CD4-positive, alpha-beta T cell treated with Interleukin-10 for 1 hour (primary cell): ENCODE measurements at regions not wholly inside any gene's neighbourhood (a gene's known extent, or its start where the extent isn't known, plus 50 kb on each side); places are given as distances from the start of the nearest gene placed in this dataset.

Experiments used
- DNase-seq: peaks from one replicate; pipeline ENCODE4 v3.0.0-alpha.2; 2020

- DNase-seq = no peak
Observed at GRCh38 chr10:129101232-129101980, 365.6 kb upstream of the MGMT start.

GRCh38 chr10:129102906-129103693, 363.9 kb upstream of the MGMT start:
- DNase-seq = no peak

- no peak for DNase-seq
Observed at GRCh38 chr10:129104266-129105045, 362.6 kb upstream of the MGMT start.

- no peak for DNase-seq
Observed at GRCh38 chr10:129105266-129105665, 361.8 kb upstream of the MGMT start.

GRCh38 chr10:129106314-129106713, 360.7 kb upstream of the MGMT start:
- DNase-seq = no peak

- DNase-seq = no peak
Observed at GRCh38 chr10:129107525-129107924, 359.5 kb upstream of the MGMT start.

- no peak for DNase-seq
Observed at GRCh38 chr10:129108378-129108777, 358.7 kb upstream of the MGMT start.

- DNase-seq = no peak
Observed at GRCh38 chr10:129108994-129109393, 358.0 kb upstream of the MGMT start.

GRCh38 chr10:129110780-129111179, 356.3 kb upstream of the MGMT start:
- DNase-seq = no peak

- no peak for DNase-seq
Observed at GRCh38 chr10:129111922-129112321, 355.1 kb upstream of the MGMT start.

- no peak for DNase-seq
Observed at GRCh38 chr10:129114588-129114987, 352.5 kb upstream of the MGMT start.

- DNase-seq = no peak
Observed at GRCh38 chr10:129116371-129116770, 350.7 kb upstream of the MGMT start.

GRCh38 chr10:129120441-129120840, 346.6 kb upstream of the MGMT start:
- no peak for DNase-seq

- DNase-seq = no peak
Observed at GRCh38 chr10:129122846-129123245, 344.2 kb upstream of the MGMT start.

- no peak for DNase-seq
Observed at GRCh38 chr10:129123428-129123827, 343.6 kb upstream of the MGMT start.

- DNase-seq = no peak
Observed at GRCh38 chr10:129126982-129127381, 340.1 kb upstream of the MGMT start.

- no peak for DNase-seq
Observed at GRCh38 chr10:129131457-129132132, 335.4 kb upstream of the MGMT start.

GRCh38 chr10:129133856-129134255, 333.2 kb upstream of the MGMT start:
- DNase-seq = no peak

- DNase-seq = no peak
Observed at GRCh38 chr10:129134371-129134770, 332.7 kb upstream of the MGMT start.

- no peak for DNase-seq
Observed at GRCh38 chr10:129135624-129136023, 331.4 kb upstream of the MGMT start.

- DNase-seq = no peak
Observed at GRCh38 chr10:129136074-129136473, 331.0 kb upstream of the MGMT start.

- DNase-seq = no peak
Observed at GRCh38 chr10:129136951-129137350, 330.1 kb upstream of the MGMT start.
